Activated T-cell treated with anti-CD3 and anti-CD28 coated beads, Interleukin-2, amount 50 U/mL, for 24 hours (primary cell): ENCODE measurements at regions not wholly inside any gene's neighbourhood (a gene's known extent, or its start where the extent isn't known, plus 50 kb on each side); places are given as distances from the start of the nearest gene placed in this dataset.
"Not testable (repeated sequence)": the region's sequence is repeated elsewhere in the genome, so short reads cannot be mapped to it uniquely, and the experiment has no call there.

Source experiments
- DNase-seq: peaks from one replicate; pipeline ENCODE4 v3.0.0-alpha.2; 2020
- H3K27ac Mint-ChIP-seq: 2 replicates; pipeline ENCODE4 v1.8.0; 2020; ENCODE audit warnings: mild to moderate bottlenecking, mixed read lengths
- H3K27me3 Mint-ChIP-seq: 2 replicates; pipeline ENCODE4 v1.8.0; 2020; ENCODE audit warnings: mixed read lengths
- H3K36me3 Mint-ChIP-seq: 2 replicates; pipeline ENCODE4 v1.8.0; 2020; ENCODE audit warnings: low read depth, mixed read lengths
- H3K4me1 Mint-ChIP-seq: 2 replicates; pipeline ENCODE4 v1.8.0; 2020; ENCODE audit warnings: low read depth, mixed read lengths
- H3K4me3 Mint-ChIP-seq: 2 replicates; pipeline ENCODE4 v1.8.0; 2020; ENCODE audit warnings: mild to moderate bottlenecking, moderate library complexity, mixed read lengths
- H3K9me3 Mint-ChIP-seq: 2 replicates; pipeline ENCODE4 v1.8.0; 2020; ENCODE audit warnings: mixed read lengths

DNA sequence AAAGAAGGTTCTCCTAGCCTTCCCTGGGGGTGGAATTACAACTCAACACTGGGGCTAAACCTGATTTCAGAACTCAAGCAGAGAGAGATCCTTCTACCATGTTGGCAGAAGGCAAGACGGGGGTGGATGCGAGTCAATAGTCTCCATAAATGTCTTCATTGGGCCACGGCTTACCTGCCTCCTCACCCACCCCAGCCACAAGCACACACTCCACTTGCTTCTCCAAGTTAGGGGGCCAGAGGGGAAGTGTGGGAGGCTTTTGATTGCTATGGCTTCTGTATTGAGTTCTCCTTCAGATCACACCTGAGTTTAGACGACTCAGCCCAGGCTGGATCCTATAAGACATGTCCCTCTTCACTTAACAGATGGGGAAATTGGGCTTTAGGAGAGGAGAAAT lies 178.9 kb downstream of the UACA start:
- no peak for DNase-seq
- no peak overlapping the region for H3K27ac Mint-ChIP-seq
- H3K4me3 Mint-ChIP-seq: peak overlapping the region; percentile 16
- peaks cover 18% of the 10 kb centered on the region for H3K4me1 Mint-ChIP-seq
- no peaks in the 10 kb centered on the region for H3K9me3 Mint-ChIP-seq
- H3K27me3 Mint-ChIP-seq: peaks cover 38% of the 10 kb centered on the region
- H3K36me3 Mint-ChIP-seq: no peaks in the 10 kb centered on the region

DNA sequence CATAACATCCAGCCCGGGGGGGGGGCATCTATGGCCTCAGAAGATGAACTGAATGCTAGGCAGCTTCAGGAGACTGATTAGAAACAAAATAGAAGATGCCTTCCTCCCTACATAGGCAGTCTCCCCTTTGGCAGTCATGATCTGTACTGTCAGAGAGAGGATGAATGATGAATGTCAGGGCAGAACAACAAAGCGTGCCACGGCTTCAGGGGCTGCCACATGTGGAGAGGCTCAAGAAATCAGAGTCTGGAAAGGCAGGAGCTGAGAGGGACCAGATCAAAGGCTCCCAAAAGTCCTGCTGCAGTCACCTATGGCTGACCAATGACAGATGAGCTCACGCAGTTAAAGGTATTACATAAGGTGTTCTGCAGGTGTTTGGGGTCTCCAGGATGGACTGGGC lies 180.4 kb downstream of the UACA start:
- Mint-ChIP-seq H3K4me3 (no peak overlapping the region), H3K27me3 (peaks cover 28% of the 10 kb centered on the region), H3K4me1 (peaks cover 10% of the 10 kb centered on the region), H3K9me3 (no peaks in the 10 kb centered on the region), H3K27ac (no peak overlapping the region), H3K36me3 (no peaks in the 10 kb centered on the region)
- DNase-seq: no peak

- no peak for DNase-seq
- peaks cover 22% of the 10 kb centered on the region for H3K27me3 Mint-ChIP-seq
- peaks cover 10% of the 10 kb centered on the region for H3K4me1 Mint-ChIP-seq
- no peak overlapping the region for H3K4me3 Mint-ChIP-seq
- no peak overlapping the region for H3K27ac Mint-ChIP-seq
- no peaks in the 10 kb centered on the region for H3K9me3 Mint-ChIP-seq
- no peaks in the 10 kb centered on the region for H3K36me3 Mint-ChIP-seq
These were observed 181.0 kb downstream of the UACA start for GRCh38 chr15:70582143-70582945.

DNA sequence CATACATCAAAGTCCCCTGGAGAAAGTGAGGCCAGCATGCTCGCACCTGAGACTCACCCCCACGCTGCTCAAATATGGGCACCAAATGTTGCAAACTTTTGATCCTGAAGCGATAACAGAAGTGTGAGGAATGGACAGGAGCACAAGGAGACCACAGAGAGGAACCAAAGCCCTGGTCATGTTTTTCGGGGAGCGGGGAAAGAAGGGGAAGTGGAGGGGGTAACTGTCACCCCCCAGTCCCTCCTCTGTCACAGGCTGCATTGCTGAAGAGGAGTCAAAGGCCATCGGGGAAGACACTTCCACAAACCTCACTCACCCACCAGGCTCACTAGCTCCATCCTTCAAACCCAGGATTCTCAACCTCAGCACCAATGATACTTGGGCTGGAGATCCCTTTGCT lies 182.4 kb downstream of the UACA start:
- H3K27ac Mint-ChIP-seq: no peak overlapping the region
- peaks cover 14% of the 10 kb centered on the region for H3K27me3 Mint-ChIP-seq
- peaks cover 11% of the 10 kb centered on the region for H3K4me1 Mint-ChIP-seq
- no peak overlapping the region for H3K4me3 Mint-ChIP-seq
- H3K36me3 Mint-ChIP-seq: no peaks in the 10 kb centered on the region
- no peak for DNase-seq
- H3K9me3 Mint-ChIP-seq: no peaks in the 10 kb centered on the region

DNA sequence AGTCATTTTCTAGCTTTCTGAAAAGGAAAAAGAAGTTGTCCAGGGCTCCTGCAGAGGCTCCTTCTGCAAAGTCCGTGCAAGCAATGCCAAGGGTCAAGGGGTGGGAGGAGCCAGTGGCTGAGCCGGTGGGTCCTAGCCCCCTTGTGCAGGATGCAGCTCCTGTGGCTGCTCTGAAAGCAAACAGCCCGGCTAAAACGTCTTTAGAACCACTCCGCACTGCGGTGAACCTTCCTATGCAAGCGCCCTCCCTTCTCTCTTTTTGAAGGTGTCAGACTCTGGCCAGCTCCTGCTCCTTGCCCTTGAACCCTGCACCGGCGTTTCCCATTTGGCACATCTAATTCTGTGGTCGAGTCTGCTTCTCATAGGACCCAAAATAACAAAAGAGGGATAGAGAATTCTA lies 183.1 kb downstream of the UACA start:
- no peak for DNase-seq
- H3K9me3 Mint-ChIP-seq: no peaks in the 10 kb centered on the region

GRCh38 chr15:70579766-70580165 lies 183.6 kb downstream of the UACA start:
- Mint-ChIP-seq H3K9me3 (no peaks in the 10 kb centered on the region), H3K4me3 (no peak overlapping the region), H3K27me3 (peaks cover 10% of the 10 kb centered on the region), H3K36me3 (no peaks in the 10 kb centered on the region), H3K4me1 (peaks cover 13% of the 10 kb centered on the region), H3K27ac (no peak overlapping the region)
- no peak for DNase-seq

More for the DNA sequence above, 183.1 kb downstream of the UACA start:
- Mint-ChIP-seq H3K27ac (no peak overlapping the region), H3K4me3 (no peak overlapping the region), H3K36me3 (no peaks in the 10 kb centered on the region), H3K4me1 (peaks cover 13% of the 10 kb centered on the region), H3K27me3 (peaks cover 10% of the 10 kb centered on the region)

DNA sequence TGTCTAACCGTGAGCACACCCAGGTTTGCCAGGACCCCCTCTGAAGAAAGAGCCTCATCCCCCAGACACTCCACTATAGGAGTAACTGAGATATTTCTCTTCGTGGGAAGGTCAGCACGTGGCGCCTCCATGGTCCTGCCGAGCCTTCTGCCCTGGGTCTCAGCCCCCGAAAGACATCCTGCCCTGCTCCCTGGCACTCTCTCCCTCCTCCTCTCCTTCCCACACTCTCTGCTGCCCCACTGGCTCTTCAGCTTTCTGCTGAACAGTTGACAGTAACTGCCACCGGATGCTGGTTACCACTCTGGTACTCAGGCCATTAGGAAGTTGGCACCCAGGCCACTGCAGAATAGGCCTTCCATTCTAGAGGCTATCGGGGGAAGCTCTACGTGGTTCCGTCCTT lies 185.2 kb downstream of the UACA start:
- Mint-ChIP-seq H3K27ac (no peak overlapping the region), H3K36me3 (no peaks in the 10 kb centered on the region), H3K9me3 (peaks cover 6% of the 10 kb centered on the region), H3K4me1 (peaks cover 11% of the 10 kb centered on the region), H3K27me3 (no peaks in the 10 kb centered on the region), H3K4me3 (no peak overlapping the region)
- DNase-seq: no peak

GRCh38 chr15:70576696-70577095 lies 186.7 kb downstream of the UACA start:
- Mint-ChIP-seq H3K9me3 (peaks cover 6% of the 10 kb centered on the region), H3K27me3 (no peaks in the 10 kb centered on the region), H3K36me3 (no peaks in the 10 kb centered on the region), H3K4me3 (no peak overlapping the region), H3K4me1 (peaks cover 11% of the 10 kb centered on the region), H3K27ac (no peak overlapping the region)
- DNase-seq: no peak

DNA sequence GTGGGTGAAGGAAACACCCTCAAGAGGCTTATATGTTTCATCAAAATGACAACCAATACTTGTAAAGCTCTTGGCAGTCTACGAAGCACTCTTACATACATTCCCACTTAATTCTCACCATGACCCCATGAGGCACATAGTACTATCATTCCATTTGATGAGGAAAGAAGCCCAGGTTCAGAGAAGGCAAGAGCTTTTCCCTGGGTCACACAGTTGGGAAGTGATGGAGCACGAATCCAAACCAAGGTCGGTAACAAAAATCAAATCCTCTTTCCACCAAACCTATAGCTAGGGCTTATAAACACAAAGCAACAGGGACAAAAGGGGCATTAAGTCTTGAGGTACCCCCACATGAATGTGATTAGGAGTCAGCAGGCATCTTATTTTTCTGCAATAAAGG lies 187.1 kb downstream of the UACA start:
- no peaks in the 10 kb centered on the region for H3K27me3 Mint-ChIP-seq
- peaks cover 6% of the 10 kb centered on the region for H3K9me3 Mint-ChIP-seq
- no peak for DNase-seq
- H3K4me1 Mint-ChIP-seq: peaks cover 11% of the 10 kb centered on the region
- no peak overlapping the region for H3K27ac Mint-ChIP-seq
- H3K36me3 Mint-ChIP-seq: no peaks in the 10 kb centered on the region
- no peak overlapping the region for H3K4me3 Mint-ChIP-seq

- Mint-ChIP-seq H3K36me3 (no peaks in the 10 kb centered on the region), H3K27ac (no peak overlapping the region), H3K9me3 (peaks cover 6% of the 10 kb centered on the region), H3K4me3 (no peak overlapping the region), H3K4me1 (peaks cover 11% of the 10 kb centered on the region), H3K27me3 (no peaks in the 10 kb centered on the region)
- DNase-seq: no peak
These were observed 187.8 kb downstream of the UACA start for GRCh38 chr15:70575231-70576226.

DNA sequence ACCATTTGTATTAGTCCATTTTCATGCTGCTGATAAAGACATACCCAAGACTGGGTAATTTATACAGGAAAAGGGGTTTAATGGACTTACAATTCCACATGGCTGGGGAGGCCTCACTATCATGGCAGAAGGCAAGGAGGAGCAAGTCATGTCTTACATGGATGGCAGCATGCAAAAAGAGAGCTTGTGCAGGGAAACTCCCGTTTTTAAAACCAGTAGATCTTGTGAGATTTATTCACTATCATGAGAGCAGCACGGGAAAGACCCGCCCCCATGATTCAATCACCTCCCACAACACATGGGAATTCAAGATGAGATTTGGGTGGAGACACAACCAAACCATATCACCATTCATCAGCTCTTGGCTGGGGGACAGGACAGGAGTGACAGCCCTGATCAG lies 189.0 kb downstream of the UACA start:
- not testable (repeated sequence) for H3K4me3 Mint-ChIP-seq, DNase-seq, H3K27ac Mint-ChIP-seq, H3K27me3 Mint-ChIP-seq, H3K9me3 Mint-ChIP-seq, H3K36me3 Mint-ChIP-seq
- H3K4me1 Mint-ChIP-seq: peaks cover 18% of the 10 kb centered on the region

DNA sequence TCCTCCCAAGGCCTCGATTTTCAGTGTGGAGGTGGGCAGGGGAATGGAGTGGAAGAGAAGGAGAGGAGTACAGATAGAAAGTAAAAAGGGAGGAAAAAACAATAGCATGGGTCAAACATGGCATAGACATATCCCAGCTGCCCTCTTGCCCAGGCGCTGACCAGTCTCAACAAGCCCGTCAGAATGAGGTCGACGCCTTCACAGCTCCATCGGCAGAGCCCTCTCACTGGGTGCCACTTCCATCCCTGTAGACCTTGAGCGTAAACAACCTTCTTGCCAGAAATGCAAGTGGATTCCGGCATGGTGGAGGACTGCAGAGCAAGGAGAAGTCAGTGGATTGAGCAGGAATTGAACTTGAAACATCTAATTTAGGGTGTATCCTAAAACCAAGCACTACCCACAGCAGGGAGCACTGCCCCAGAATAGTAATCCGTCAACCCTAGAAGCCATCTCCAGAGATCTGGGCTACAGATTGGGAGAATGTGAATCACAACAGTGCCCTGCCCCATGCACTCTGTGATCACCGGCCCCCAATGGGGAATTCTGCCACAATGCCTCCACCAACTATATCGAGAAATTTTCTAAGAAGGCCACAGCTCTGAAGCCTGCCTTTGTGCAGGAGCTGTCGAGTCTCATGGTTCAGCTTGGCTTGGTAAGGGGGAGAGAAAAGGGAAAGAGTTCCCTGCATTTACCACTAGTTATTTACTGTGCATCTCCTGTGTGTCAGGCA lies 190.1 kb downstream of the UACA start:
- H3K27me3 Mint-ChIP-seq: no peaks in the 10 kb centered on the region
- H3K27ac Mint-ChIP-seq: no peak overlapping the region
- H3K4me3 Mint-ChIP-seq: no peak overlapping the region
- H3K9me3 Mint-ChIP-seq: peaks cover 6% of the 10 kb centered on the region
- DNase-seq: no peak
- H3K36me3 Mint-ChIP-seq: no peaks in the 10 kb centered on the region
- H3K4me1 Mint-ChIP-seq: peaks cover 20% of the 10 kb centered on the region

DNA sequence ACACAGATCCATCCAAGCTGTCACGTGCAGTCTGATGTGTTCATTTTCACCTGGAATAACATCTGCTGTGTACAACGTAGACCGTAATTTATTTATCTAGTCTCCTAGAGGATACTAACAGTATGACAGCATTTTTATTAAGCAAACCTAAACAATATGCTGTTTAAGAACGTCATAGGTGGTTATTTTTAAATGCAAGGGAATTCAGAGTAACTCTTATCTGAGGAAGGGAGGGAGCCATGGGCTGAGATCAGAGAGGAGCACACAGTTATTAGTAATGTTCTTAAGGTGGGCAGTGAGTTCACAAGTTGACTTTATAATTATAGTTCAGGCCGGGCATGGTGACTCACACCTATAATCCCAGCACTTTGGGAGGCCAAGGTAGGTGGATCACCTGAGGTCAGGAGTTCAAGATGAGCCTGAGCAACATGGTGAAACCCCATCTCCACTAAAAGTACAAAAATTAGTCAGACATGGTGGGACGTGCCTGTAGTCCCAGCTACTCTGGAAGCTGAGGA lies 193.6 kb downstream of the UACA start:
- Mint-ChIP-seq H3K4me3 (no peak overlapping the region), H3K27me3 (no peaks in the 10 kb centered on the region), H3K27ac (peak overlapping the region; percentile 14), H3K4me1 (peaks cover 9% of the 10 kb centered on the region), H3K9me3 (peaks cover 6% of the 10 kb centered on the region), H3K36me3 (no peaks in the 10 kb centered on the region)
- no peak for DNase-seq

DNA sequence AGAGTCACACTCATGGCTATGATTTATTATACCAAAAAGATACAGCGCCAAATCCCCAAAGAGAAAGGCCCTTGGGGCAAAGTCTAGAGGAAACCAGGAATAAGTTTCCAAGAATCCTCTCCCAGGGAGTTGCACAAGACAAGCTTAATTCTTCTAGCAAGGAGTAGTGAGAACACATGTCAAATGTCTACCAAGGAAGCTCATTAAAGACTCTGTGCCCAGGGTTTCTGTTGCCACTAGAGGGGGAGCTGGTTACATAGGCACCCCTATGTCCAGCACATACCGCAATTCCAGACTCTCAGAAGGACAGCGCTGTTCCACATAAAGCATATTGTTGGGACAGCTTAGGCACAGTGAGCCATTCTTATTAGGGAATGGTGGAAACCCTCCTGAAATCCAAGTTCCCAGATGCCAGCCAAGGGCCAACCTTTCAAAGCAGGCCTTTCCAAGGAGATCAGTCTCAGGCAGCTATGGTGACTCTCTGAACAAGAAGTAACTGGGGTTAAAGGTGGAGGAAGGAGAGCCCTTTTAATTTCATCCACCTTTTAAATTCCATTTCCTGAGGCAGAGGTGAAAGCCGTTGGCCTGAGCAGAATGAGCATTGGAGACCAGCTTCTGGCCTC lies 194.2 kb downstream of the UACA start:
- peaks cover 9% of the 10 kb centered on the region for H3K4me1 Mint-ChIP-seq

More for the DNA sequence above, 194.2 kb downstream of the UACA start:
- Mint-ChIP-seq H3K36me3 (no peaks in the 10 kb centered on the region), H3K27me3 (no peaks in the 10 kb centered on the region), H3K4me3 (no peak overlapping the region), H3K27ac (no peak overlapping the region), H3K9me3 (peaks cover 3% of the 10 kb centered on the region)
- no peak for DNase-seq
